Bone marrow (tissue), 2 donors: ENCODE measurements at regions not wholly inside any gene's neighbourhood (a gene's known extent, or its start where the extent isn't known, plus 50 kb on each side); places are given as distances from the start of the nearest gene placed in this dataset.
"Not testable (repeated sequence)": the region's sequence is repeated elsewhere in the genome, so short reads cannot be mapped to it uniquely, and the experiment has no call there.

Source experiments
- DNase-seq, 2 donors: peaks; one replicate each; lab custom pipeline; 2025; lab: John Stamatoyannopoulos, UW

DNA sequence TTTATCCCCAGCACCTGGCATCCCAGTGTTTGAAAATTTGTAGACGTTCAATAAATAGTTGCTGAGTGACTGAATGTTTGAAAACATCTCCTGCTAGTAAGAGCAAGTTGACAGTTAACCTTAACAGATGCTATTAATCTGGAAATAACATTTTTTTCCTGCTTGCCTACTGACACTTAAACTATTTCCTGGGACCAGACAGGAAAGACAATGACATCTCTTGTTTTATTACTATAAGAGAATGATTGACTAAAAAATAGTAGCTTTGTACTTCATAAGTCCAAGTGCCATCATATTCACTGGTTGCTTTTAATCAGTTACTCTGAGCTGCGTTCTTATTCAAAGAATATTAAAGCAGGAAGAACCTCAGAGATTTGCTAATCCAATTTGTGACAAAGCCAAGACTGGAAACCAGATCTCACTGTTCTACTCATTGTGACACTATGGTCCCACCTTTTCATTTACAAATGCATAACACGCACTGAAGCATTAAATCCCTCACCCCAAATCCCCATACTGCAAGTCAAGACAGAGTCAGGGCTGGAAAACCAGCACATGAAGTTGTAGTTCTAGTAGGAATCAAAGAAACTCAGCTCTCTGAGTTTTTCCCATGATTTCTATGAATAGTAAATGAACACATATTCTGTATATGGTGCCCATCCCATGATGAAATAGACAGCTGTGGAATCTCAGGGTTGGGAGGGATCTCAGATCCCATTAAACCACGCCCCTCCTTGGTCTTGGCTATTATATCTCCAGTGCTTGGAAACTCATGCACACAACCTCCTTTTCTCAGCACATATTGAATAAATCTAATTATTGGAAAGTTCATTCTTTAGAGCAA is 212.7 kb upstream of the P2RY1 start:
- DNase-seq: no peak

DNA sequence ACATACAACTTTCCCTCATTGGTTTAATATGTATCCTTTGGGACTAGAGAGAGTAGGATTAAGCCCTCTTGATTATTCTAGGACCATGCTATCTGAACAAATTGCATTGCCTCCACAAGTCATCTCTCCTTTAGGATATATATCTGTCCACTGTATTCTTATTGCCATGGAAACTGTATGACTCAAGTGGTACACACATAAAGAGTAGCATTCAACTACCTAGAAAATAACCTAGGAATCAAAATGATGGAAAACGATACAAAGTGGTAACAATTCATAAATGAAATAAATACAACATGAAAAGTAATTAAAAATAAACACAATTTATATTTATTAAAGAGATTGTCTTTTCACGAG is 212.1 kb upstream of the P2RY1 start:
- no peak for DNase-seq

DNA sequence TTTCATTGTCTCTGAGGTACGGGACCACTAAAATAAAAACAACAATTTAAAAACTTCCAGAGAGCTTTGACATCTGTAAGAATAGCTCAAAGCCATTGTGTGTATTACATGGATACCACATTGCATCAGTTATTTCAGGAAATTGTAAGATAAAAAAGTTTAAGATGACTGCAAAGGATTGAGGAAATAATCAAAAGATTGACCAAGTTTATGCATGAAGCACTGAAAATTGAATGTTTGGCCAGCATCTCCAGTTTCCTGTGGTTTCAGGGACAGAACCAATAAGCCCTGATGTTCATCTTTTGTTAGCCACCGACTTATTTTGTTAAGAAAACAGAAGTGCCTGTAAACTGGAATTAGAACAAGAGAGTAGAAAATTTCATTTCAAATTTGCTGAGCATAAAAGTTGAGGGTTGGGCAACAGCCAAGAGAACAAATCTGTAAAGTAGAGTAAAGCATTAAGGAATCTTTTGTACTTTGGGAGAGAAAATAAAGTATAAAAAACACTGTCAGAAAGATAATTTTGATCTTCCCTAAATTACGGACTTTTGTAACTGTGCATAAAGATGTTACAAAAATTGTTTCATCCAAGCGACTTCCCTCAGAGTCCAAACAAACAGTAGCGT is 211.5 kb upstream of the P2RY1 start:
- DNase-seq: no peak

DNA sequence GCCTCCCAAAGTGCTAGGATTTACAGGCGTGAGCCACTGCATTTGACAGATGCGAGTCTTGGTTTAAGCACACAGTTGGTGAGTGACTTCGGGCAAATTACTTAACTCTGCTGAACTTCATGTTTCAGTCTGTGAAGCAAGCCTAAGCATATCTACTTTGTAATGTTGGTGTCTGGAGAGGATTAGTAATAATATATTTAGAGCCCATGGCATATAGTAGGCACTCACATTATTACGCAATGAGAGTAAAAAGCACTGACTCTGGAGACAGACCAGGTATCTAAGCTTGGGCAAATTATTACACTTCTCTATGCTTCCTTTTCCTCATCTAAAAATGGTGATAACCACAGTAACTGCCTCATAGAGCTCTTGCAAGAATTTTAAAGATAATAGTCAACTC is 208.7 kb upstream of the P2RY1 start:
- no peak for DNase-seq

DNA sequence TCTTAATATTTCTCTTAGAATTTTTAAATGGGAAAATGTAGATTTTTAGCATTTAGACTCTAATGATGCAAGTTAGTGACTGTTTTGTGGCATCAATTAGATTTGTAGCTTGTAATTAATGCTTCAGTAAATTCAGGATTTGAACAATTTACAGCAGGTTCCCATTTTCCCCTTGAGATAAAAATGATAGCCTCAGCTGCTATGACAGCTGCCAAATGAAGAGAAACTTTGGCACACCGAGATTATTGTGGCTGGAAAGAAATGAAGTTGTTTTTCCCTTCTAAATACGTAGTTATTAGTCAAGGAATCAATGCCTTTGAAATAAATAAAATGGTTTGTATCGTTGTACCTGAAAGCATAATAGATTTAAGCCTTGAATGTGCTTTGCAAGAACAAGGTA is 206.4 kb upstream of the P2RY1 start:
- no peak for DNase-seq

DNA sequence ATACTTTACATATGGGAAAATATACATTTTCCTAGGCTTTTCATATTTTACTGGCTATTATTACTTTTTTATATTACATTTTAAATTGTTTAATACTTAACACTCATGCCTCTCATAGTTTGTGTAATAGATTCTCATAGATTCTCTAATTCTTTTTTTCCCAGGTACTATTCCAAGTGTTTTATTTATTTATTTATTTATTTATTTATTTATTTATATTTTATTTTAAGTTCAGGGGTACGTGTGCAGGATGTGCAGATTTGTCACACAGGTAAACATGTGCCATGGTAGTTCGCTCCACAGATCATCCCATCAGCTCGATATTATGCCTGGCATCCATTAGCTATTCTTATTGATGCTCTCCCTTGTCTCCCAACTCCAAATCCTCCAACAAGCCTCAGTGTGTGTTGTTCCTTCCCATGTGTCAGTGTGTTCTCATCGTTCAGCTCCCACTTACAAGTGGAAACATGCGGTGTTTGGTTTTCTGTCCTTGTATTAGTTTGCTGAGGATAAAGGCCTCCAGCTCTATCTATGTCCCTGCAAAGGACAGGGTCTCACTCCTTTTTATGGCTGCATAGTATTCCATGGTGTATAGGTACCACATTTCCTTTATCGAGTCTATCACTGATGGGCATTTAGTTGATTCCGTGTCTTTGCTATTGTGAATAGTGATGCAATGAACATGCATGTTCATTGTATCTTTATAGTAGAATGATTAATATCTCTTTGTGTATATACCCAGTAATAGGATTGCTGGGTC is 205.4 kb upstream of the P2RY1 start:
- no peak for DNase-seq

DNA sequence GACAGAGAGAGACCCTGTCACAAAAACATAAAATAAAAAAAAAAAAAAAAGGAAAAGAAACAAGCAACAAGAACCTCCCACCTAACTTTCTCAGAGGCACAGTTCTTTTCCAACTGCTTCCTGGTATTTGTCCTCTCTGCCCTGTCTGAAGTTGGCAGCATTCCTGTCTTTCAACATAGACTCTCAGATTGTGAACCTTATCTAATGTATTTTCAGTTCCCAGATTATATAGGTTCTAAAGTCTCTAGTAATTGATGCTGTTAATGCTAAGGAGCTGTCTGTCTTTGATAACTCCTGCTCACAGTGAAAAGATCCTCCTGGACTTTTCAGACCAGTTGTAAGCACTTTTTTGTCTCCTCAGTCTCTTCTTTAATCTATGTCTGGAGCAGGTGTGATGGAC is 199.5 kb upstream of the P2RY1 start:
- no peak for DNase-seq

DNA sequence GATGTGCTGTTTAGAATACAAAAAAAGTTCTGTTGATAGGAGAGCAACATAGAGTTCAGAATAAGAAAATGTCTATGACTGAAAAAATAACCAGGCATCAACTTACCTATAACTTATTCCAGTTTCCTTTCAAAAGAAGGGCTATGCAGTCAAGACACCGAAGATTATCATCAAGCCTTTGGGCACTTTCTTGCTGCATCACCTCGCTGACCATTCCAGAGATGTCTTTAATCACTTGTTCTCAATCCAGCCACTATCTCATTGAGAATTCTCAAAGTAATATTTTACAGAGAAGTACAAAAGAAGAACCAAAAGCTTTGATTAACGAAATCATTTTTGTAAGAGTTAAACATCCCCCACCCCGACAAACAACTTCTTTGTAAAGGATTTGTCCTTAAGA is 198.3 kb upstream of the P2RY1 start:
- DNase-seq: no peak

DNA sequence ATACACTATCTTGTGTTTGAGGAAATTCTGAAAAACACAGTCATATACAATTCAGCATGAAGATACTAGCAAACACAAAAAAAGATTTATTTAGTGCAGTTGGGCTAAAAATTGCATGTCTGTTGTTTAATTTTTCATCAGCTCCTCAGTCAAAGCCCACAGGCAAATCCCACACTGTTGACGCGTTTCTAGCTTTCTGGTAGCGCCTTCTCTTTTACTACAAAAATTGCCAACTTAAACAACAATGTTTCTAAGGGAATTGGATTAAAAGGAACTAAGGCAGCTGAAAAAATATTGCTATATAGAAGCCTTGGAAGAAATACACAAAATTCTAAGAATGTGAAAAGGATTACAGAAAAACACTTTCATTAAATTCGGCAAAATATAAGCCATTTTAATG is 196.7 kb upstream of the P2RY1 start:
- DNase-seq: no peak

DNA sequence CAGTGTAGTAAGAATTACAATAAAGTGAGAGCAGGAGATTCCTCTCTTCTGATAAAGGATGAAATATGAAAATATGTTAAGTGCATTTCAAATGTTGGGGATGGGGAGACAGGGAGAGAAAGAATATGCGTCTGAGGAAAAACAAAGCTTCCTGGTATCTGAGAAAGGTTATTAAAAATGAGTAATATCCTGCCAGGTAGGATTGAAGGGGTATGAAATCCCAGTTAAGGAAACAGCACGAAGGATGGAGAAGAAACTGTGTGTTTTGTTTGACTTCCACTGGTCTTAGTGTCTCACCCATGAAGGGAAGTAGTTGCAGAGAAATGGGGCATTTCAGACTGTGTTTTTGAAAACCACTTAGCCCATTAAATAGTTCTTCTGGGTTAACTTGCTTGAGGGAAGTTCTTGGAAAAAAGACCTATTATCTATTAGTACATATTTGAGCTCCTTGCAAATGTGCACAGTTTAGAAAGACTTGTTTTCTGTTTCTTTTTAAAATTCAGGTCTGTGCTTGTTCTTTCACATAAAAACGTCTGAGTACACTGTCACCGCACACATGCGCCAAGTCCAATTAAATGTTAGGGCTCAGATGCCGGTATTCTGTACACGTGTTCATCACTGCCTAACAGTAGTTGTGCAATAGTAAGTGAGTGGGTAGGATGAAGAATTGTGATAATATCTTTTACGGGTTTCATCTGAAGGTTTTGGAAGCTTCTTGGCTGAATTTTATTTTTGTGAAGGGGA is 196.1 kb upstream of the P2RY1 start:
- no peak for DNase-seq

DNA sequence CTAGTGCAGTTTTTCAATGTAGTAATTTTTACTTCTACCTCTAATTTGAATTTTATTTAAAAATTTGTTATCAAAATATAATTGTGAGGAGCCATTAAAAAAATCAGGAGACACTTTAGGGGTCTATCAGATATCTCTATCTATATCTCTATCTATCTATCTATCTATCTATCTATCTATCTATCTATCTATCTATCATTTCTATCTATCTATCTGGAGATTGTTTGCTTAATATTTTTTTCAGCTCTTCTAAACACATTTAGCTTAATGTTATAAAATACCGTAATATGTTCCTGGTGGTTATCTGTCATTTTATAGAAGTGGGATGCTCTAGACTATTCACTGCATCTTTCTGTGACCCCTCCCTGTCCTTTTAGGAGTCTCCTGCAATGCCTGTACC is 193.7 kb upstream of the P2RY1 start:
- no peak for DNase-seq

DNA sequence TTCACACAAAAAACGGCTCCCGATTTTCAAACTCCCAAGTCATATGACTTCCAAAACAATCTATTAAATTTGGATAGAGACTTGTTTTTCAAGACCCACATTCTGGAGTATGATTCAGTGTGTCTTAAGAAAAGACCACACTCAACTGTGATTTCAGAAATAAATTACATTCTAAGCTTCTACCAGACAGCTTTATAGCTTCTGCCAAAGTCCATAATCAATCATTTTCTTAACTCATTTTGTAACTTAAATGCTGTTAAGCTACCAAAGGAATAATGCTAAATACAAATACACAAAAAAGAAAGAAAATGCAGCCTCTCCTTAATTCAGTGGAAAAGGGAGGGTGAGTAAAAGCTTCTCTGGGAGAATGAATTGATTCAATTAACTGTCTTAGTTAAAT is 192.3 kb upstream of the P2RY1 start:
- no peak for DNase-seq

DNA sequence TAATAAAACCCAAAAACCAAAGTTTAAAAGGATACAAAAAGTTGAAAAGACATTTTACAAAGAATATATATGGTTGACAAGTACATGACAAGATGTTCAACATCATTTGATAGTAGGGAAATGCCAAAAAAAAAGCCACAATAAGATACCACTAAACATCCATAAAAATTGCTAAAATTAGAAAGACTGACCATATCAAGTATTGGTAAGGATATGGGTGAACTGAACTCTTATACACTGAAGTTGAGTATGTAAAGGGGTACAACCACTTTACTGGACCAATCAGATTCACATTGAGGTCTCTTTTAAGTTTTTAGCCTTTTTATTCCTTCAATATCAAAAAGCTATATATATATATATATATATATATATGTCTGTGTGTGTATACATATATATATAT is 190.5 kb upstream of the P2RY1 start:
- DNase-seq: no peak

DNA sequence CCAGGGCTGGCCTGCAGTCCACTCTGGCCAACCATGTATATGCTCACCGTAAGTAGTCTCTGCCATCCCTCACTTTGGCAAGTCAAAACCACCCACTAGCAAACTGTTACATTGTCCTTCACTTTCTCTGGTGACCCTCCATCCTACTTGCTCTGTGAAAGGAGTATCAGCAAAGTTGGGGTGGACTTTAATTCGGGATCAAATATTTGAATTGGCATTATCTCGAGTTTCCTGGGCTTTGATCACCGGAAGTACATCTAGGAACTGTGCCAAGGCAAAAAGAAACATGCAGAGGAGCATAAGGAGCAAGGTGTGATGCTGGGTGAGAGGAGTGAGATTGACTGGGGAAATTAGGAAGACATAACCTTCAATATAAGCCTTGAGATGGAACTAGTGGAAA is 188.9 kb upstream of the P2RY1 start:
- no peak for DNase-seq

DNA sequence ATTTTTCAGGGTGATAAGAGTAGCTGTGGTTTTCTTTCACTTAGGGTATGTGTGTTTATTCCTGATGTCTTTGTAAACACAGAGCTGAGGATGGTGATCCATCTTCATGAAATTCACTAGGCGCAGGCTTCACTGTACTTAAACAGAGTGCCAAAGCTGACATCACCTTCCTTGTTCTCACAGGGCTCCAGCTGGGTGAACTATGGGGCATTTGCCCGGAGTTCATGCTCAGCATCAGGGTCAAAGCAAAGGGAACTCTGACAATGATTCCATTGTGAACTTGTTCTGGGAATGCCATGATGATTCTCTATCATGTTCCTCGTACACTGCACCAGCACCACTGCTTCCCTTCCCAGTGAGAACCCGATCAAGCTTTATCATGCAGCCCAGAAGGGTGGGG is 184.8 kb upstream of the P2RY1 start:
- no peak for DNase-seq

DNA sequence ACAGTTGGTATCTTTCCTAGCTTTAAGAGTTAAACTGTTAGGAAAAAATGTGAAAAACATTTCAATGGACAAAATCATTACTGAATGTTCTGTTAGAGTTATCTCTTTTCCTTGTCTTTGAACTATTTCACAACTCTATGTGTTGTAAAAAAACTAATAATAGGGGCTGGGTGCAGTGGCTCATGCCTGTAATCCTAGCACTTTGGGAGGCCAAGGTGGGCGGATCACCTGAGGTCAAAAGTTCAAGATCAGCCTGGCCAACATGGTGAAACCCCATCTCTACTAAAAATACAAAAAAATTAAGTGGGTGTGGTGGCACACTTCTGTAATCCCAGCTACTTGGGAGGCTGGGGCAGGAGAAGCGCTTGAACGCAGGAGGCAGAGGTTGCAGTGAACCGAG is 184.0 kb upstream of the P2RY1 start:
- not testable (repeated sequence) for DNase-seq

DNA sequence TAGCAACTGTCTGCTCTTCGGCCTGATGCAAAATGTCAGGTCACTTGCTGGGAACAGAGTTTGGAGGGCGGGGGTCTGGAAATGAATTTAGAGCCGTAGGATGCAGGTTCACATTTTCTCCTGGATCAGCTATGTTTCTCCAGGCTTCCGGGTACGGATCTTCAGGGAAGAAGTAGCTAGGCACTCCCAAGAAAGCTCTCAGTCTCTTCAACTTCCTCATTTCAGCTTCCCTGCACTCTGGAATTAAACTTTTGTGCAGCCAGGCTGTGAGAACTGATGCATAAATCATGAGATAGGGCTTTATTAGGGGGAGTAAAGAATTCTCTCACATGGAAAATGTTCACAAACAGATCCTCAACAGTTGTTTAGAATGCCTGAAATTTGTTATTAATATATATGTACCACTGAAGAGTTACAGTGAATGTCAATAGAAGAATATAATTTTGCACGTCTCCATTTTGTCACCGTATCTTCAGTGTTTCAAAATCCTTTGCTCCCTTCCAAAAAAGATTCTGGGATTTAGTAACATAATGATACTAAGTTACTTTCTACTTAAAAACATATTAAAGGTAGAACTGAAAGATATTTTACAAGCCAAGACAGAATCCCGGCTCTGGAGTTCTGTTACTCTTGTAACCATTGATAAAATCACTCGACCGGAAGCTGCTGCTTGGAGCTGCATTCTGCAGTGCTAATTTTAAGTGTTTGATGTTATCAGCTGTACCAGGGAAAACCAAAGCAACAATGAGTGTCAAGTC is 178.5 kb upstream of the P2RY1 start:
- peak in 1 of 2 donors; percentile 17 for DNase-seq

DNA sequence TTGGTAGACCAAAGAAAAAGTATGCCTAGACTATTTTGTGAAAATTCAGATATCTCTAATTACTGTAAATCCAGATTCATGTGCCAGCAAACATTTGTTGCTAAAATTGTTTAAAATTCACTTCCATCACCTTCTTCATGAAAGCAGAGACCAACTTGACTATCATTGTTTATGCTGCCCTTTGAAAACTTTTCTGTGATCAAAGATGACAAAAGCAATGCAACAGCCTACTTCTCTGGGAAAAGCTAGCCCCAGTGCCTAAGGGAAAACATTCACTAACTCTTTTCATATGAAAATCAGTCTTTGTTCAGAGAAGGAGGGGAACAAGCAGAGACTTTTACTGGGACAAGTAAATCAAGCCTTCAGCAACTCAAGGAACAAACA is 178.0 kb upstream of the P2RY1 start:
- no peak for DNase-seq

DNA sequence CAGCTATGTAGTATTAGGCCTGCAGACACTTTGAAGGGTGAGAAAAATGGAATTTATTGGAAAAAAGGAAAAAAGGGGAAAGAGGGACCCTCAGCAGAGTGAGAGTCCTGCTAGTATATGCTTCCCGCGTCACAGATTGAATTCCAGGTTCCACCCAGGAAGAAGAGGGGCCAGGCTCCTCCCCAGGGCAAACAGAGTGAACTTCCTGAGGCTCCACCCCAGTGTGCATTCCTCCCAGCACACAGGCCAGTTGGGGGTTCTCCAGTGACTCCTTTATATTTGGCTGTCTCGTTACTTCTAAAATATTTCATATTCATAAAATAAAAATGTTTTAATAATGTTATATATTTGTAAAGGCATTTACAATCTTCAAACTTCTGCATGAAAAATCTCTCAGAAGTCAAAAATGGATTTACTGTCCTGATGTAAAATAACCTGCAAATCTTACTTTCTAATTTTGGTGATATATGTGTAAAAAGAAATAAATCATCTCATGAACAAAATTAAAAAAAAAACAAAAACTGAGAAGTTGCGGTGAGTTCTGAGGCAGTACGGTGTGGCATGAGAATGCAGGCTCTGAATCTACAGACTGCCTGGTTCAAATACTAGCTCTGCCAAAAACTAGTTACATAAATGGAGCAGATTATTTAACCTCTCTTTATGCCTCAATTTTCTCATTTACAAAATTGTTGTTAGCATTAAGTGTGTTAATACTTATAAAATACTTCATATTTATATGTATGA is 175.8 kb upstream of the P2RY1 start:
- no peak for DNase-seq

DNA sequence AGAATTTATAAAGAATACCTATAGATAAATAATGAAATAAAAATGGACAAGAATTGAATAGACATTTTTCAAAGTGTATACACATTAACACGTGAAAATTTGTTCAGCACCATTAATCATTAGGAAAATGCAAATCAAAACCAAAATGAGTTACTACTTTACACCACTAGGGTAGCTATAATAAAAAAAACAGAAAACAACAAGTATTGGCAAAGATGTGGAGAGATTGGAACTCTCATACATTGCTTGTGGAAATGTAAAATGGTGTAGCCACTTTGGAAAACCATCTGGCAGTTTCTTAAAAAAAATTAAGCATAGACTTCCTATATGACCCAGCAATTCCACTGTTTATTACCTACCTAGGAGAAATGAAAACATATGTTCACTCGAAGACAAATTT is 172.8 kb upstream of the P2RY1 start:
- no peak for DNase-seq

DNA sequence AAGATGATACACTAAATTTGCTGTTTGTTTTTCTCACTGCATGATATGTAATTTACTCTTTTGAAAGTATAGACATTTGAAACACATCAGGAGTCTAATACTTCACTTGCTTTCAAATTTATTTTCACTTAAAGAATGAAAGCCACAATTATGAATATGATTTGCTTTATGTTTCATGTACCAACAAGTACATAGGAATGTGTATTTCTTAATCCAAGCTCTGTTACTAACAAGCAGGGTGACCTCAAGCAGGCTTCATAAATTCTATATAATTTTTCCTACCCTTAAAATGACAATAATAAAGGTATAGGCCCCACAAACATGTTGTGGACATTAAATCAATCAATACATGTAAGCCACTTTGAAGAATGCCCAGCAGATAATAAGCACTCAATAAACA is 170.2 kb upstream of the P2RY1 start:
- DNase-seq: no peak
